IPS-NIHi7 (cell line): ENCODE measurements at regions not wholly inside any gene's neighbourhood (a gene's known extent, or its start where the extent isn't known, plus 50 kb on each side); places are given as distances from the start of the nearest gene placed in this dataset.
"Not testable (repeated sequence)": the region's sequence is repeated elsewhere in the genome, so short reads cannot be mapped to it uniquely, and the experiment has no call there.

ENCODE experiments used
- DNase-seq: peaks from one replicate; pipeline ENCODE4 v3.0.0; 2012; ENCODE audit warnings: mixed read lengths; ENCODE audit errors: extremely low spot score

GRCh38 chr1:193931356-193931755 is 744.9 kb upstream of the B3GALT2 start:
- DNase-seq = no peak

GRCh38 chr1:193929374-193930033 is 743.1 kb upstream of the B3GALT2 start:
- no peak for DNase-seq

GRCh38 chr1:193927550-193927949 is 741.1 kb upstream of the B3GALT2 start:
- DNase-seq = no peak

- DNase-seq = no peak
These were observed 740.5 kb upstream of the B3GALT2 start for GRCh38 chr1:193926956-193927355.

GRCh38 chr1:193919827-193920226 is 733.4 kb upstream of the B3GALT2 start:
- DNase-seq = no peak

GRCh38 chr1:193916452-193916851 is 730.0 kb upstream of the B3GALT2 start:
- DNase-seq = no peak

- DNase-seq = no peak
These were observed 728.5 kb upstream of the B3GALT2 start for GRCh38 chr1:193914871-193915270.

GRCh38 chr1:193909406-193910082 is 723.1 kb upstream of the B3GALT2 start:
- DNase-seq = no peak

- DNase-seq = no peak
These were observed 719.1 kb upstream of the B3GALT2 start for GRCh38 chr1:193905288-193906085.

- DNase-seq = no peak
These were observed 705.4 kb upstream of the B3GALT2 start for GRCh38 chr1:193891788-193892187.

- DNase-seq = no peak
These were observed 704.5 kb upstream of the B3GALT2 start for GRCh38 chr1:193890935-193891334.

- DNase-seq = peak; percentile 23
These were observed 698.6 kb upstream of the B3GALT2 start for GRCh38 chr1:193884848-193885558.

GRCh38 chr1:193877920-193878319 is 691.5 kb upstream of the B3GALT2 start:
- DNase-seq = not testable (repeated sequence)

GRCh38 chr1:193868425-193868824 is 682.0 kb upstream of the B3GALT2 start:
- DNase-seq = no peak

GRCh38 chr1:193856261-193856660 is 669.8 kb upstream of the B3GALT2 start:
- no peak for DNase-seq

- DNase-seq = no peak
These were observed 664.3 kb upstream of the B3GALT2 start for GRCh38 chr1:193850745-193851144.

- DNase-seq = no peak
These were observed 660.6 kb upstream of the B3GALT2 start for GRCh38 chr1:193846876-193847604.

GRCh38 chr1:193846411-193846810 is 660.0 kb upstream of the B3GALT2 start:
- no peak for DNase-seq

- no peak for DNase-seq
These were observed 655.4 kb upstream of the B3GALT2 start for GRCh38 chr1:193841857-193842256.

GRCh38 chr1:193831465-193831864 is 645.1 kb upstream of the B3GALT2 start:
- DNase-seq = no peak

- no peak for DNase-seq
These were observed 641.1 kb upstream of the B3GALT2 start for GRCh38 chr1:193827516-193827915.
